MM.1S (cell line): ENCODE measurements at regions not wholly inside any gene's neighbourhood (a gene's known extent, or its start where the extent isn't known, plus 50 kb on each side); places are given as distances from the start of the nearest gene placed in this dataset.

Source experiments
- EZH2phosphoT487 ChIP-seq: fragments of 300-600 bp; sonication (generic); IDR thresholded peaks from 2 replicates; pipeline ENCODE4 v1.6.1; 2018; ENCODE audit warnings: antibody characterized with exemption, low read length
- TF ChIP-seq, protein P1 (sequence below): fragments of 300-600 bp; sonication (generic); IDR thresholded peaks from 2 replicates; pipeline ENCODE4 v1.5.1; 2016; ENCODE audit warnings: antibody characterized with exemption, low read length, mixed read lengths

- TF ChIP-seq, protein P1, sequence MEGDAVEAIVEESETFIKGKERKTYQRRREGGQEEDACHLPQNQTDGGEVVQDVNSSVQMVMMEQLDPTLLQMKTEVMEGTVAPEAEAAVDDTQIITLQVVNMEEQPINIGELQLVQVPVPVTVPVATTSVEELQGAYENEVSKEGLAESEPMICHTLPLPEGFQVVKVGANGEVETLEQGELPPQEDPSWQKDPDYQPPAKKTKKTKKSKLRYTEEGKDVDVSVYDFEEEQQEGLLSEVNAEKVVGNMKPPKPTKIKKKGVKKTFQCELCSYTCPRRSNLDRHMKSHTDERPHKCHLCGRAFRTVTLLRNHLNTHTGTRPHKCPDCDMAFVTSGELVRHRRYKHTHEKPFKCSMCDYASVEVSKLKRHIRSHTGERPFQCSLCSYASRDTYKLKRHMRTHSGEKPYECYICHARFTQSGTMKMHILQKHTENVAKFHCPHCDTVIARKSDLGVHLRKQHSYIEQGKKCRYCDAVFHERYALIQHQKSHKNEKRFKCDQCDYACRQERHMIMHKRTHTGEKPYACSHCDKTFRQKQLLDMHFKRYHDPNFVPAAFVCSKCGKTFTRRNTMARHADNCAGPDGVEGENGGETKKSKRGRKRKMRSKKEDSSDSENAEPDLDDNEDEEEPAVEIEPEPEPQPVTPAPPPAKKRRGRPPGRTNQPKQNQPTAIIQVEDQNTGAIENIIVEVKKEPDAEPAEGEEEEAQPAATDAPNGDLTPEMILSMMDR, result no peak
- TF ChIP-seq EZH2phosphoT487, result no peak
These were observed 1233.2 kb upstream of the ZEB2 start for GRCh38 chr2:145753041-145753608.
